ENCODE measurements at regions not wholly inside any gene's neighbourhood (a gene's known extent, or its start where the extent isn't known, plus 50 kb on each side); places are given as distances from the start of the nearest gene placed in this dataset.
"Not testable (repeated sequence)": the region's sequence is repeated elsewhere in the genome, so short reads cannot be mapped to it uniquely, and the experiment has no call there.

DNA sequence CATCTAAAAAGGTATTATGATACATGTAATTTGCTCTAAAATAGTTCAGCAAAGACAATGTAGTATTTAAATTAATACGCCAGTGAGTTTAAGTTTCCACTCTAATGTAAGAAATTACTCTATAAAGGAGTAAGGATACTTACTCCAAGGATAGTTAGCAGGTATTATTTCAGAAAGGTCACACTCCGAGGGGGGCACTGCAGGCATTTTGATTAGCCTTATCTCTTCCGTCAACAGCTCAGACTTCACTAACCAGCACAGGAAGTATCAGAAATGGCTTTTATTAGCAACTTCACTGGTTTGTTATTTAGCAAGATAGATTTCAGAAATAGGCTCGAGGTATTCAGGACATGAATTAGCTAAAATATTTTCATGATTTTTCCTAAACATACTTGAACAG, 127.0 kb downstream of the COX18 start:
- no peak for DNase-seq (ENCODE audit: low read depth, low spot score)

DNA sequence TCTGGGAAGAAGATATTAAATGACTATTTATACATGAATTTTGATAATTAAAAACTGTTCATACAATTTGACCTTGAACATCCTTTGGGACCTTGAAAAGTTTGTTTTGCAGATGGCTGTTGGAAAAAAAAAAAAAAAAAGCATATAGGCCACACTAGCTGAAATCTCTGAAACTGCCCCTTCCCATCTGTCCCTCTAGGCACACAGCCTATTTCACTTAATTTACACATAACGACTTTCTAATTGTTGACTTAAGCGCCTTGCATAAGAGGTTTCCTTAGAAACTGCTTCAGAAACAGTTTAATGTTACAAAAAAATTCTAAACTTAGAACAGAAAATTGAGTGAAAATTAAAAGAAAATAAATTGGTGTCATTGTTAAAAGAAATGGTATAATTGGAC, 131.0 kb downstream of the COX18 start:
- no peak for DNase-seq (ENCODE audit: low read depth, low spot score)

GRCh38 chr4:72935462-72935861, 134.1 kb downstream of the COX18 start:
- no peak for DNase-seq (ENCODE audit: low read depth, low spot score)

GRCh38 chr4:72933029-72933428, 136.5 kb downstream of the COX18 start:
- DNase-seq (ENCODE audit: low read depth, low spot score), result no peak

DNA sequence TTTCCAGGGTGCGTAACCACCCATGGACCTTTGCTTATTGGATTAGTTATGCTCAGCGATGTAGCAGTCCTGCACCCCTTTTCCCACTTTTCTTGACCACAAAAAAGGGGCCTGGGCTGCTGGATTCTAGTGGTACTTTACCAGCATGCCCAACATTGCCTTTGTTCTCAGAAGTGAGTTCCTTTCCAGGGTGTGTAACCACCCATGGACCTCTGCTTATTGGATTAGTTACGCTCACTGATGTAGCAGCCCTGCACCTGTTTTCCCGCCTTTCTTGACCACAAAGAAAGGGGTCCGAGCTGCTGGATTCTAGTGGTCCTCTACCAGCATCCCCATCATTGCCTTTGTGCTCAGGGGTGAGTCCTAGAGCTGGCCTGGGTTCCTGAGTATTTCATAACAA, 138.2 kb downstream of the COX18 start:
- DNase-seq (ENCODE audit: low read depth, low spot score), result no peak

GRCh38 chr4:72929596-72930274, 139.8 kb downstream of the COX18 start:
- not testable (repeated sequence) for DNase-seq (ENCODE audit: low read depth, low spot score)

GRCh38 chr4:72924814-72925213, 144.7 kb downstream of the COX18 start:
- no peak for DNase-seq (ENCODE audit: low read depth, low spot score)

GRCh38 chr4:72919937-72920336, 149.6 kb downstream of the COX18 start:
- DNase-seq (ENCODE audit: low read depth, low spot score), result no peak

- no peak for DNase-seq (ENCODE audit: low read depth, low spot score)
These were observed 150.1 kb downstream of the COX18 start for GRCh38 chr4:72919464-72919863.

DNA sequence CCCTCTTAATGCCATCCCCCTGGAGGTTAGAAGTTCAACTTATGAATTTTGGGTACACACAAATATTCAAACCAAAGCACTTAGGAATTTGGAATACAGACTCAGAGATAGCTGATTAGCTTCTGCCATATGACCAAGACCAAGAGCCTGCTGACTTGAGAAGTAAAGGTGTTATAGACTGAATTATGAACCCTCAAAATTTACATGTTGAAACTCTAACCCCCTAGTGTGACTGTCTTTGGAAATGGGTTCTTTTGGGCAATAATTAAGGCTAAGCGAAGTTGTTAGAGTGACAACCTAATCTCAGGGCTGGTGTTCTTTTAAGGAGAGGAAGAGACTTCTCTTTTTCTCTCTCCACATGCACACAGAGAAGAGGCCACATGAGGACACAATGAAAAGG, 151.2 kb downstream of the COX18 start:
- DNase-seq (ENCODE audit: low read depth, low spot score), result no peak

- DNase-seq (ENCODE audit: low read depth, low spot score), result no peak
These were observed 158.2 kb downstream of the COX18 start for GRCh38 chr4:72911316-72911715.

DNA sequence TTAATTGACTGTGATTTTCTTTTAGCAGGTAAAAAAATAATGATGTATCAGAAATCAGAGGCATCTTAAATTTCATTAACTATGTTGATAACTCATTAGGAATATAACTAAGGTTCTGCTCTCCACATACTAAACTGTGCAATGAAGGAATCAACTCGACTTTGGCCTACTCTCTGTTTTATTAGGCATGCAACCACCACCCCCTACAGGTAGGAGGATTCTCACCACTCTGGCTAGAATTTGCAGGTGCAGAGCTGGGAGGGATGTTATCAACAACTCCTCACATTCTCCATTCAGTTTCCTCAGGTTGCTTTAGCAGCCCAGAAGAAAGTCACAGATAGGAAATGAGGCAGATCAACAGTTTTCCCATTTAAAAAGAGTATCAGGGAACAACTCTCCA, 160.1 kb downstream of the COX18 start:
- DNase-seq (ENCODE audit: low read depth, low spot score), result no peak

- DNase-seq (ENCODE audit: low read depth, low spot score), result no peak
These were observed 167.2 kb downstream of the COX18 start for GRCh38 chr4:72902354-72902753.

GRCh38 chr4:72901553-72901952, 168.0 kb downstream of the COX18 start:
- no peak for DNase-seq (ENCODE audit: low read depth, low spot score)

- no peak for DNase-seq (ENCODE audit: low read depth, low spot score)
These were observed 168.6 kb downstream of the COX18 start for GRCh38 chr4:72900952-72901351.

- no peak for DNase-seq (ENCODE audit: low read depth, low spot score)
These were observed 169.9 kb downstream of the COX18 start for GRCh38 chr4:72899621-72900020.

GRCh38 chr4:72899214-72899613, 170.3 kb downstream of the COX18 start:
- no peak for DNase-seq (ENCODE audit: low read depth, low spot score)

- no peak for DNase-seq (ENCODE audit: low read depth, low spot score)
These were observed 173.0 kb downstream of the COX18 start for GRCh38 chr4:72896515-72896914.

- no peak for DNase-seq (ENCODE audit: low read depth, low spot score)
These were observed 174.1 kb downstream of the COX18 start for GRCh38 chr4:72895408-72895807.

- DNase-seq (ENCODE audit: low read depth, low spot score), result no peak
These were observed 176.0 kb downstream of the COX18 start for GRCh38 chr4:72893354-72894066.

DNA sequence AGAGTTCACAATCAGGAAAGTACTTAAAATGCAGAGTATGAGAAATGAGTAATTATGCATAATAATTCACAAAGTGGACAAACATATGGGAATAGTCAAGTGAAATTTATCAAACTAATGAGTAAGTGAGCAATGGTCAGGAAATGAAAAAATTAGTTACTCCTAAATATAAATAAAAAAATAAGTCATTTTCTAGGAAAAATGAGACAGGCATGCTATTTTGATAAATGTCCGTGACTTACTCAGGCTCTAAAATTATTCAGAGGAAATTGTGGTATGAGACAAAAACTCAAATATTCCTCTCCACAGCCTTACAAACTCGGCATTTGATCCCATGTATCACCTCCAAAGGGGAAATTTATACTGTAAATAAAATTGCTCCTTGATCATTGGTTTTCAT, 181.2 kb downstream of the COX18 start:
- no peak for DNase-seq (ENCODE audit: low read depth, low spot score)

GRCh38 chr4:72887152-72887551, 182.4 kb downstream of the COX18 start:
- DNase-seq (ENCODE audit: low read depth, low spot score), result no peak

DNA sequence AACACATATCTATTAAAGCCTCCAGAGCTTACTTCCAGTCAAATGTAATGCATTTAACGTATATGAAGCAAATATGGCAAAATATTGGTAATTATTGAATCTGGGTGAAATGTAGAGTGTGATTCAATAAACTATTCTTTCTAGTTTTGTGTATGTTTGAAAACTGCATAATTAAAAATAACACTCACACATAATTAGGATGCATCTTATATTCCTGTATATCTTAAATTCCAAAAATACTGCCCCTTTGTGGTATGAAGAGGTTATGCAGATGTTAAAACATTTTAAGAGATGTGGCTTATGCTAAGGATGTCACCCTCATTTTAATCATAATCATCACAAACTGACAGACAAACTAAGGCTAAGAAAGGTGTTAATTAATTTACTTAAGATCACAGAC, 182.9 kb downstream of the COX18 start:
- DNase-seq (ENCODE audit: low read depth, low spot score), result no peak
